Kidney epithelial cell (primary cell): ENCODE measurements at regions not wholly inside any gene's neighbourhood (a gene's known extent, or its start where the extent isn't known, plus 50 kb on each side); places are given as distances from the start of the nearest gene placed in this dataset.
"Not testable (repeated sequence)": the region's sequence is repeated elsewhere in the genome, so short reads cannot be mapped to it uniquely, and the experiment has no call there.

ENCODE experiments used
- DNase-seq: peaks from one replicate; pipeline ENCODE4 v3.0.0-alpha.2; 2010; ENCODE audit warnings: low read depth
- H3K27me3 ChIP-seq: 2 replicates; pipeline ENCODE4 v1.6.0; 2011; ENCODE audit warnings: low read length; ENCODE audit not compliant: control insufficient read depth, insufficient read depth
- H3K36me3 ChIP-seq: 2 replicates; pipeline ENCODE4 v1.5.1; 2011; ENCODE audit warnings: low read length; ENCODE audit not compliant: control insufficient read depth, insufficient read depth
- H3K4me3 ChIP-seq: 2 replicates; pipeline ENCODE4 v1.5.1; 2011; ENCODE audit warnings: low read depth, mild to moderate bottlenecking, control low read depth, low read length
- CTCF ChIP-seq: IDR thresholded peaks from 2 replicates; pipeline ENCODE4 v1.5.1; 2011; ENCODE audit warnings: mild to moderate bottlenecking, moderate library complexity, low read length, control low read depth, inconsistent platforms; ENCODE audit not compliant: insufficient read depth, poor library complexity, severe bottlenecking

GRCh38 chr10:21359202-21359601, 166.3 kb downstream of the SKIDA1 start:
- Histone ChIP-seq H3K36me3 (no peaks in the 10 kb centered on the region), H3K27me3 (no peaks in the 10 kb centered on the region), H3K4me3 (no peak overlapping the region)
- no peak for DNase-seq
- TF ChIP-seq CTCF, result no peak

GRCh38 chr10:21355591-21356011, 169.9 kb downstream of the SKIDA1 start:
- DNase-seq, result no peak
- no peaks in the 10 kb centered on the region for H3K27me3 ChIP-seq
- no peak overlapping the region for H3K4me3 ChIP-seq
- TF ChIP-seq CTCF, result no peak
- H3K36me3 ChIP-seq, result no peaks in the 10 kb centered on the region

GRCh38 chr10:21352886-21353285, 172.6 kb downstream of the SKIDA1 start:
- no peak for DNase-seq
- no peaks in the 10 kb centered on the region for H3K36me3 ChIP-seq
- no peak for TF ChIP-seq CTCF
- H3K27me3 ChIP-seq, result no peaks in the 10 kb centered on the region
- H3K4me3 ChIP-seq, result no peak overlapping the region

- not testable (repeated sequence) for H3K36me3 ChIP-seq, DNase-seq
Observed at GRCh38 chr10:21351594-21351993, 173.9 kb downstream of the SKIDA1 start.

GRCh38 chr10:21349912-21350286, 175.6 kb downstream of the SKIDA1 start:
- DNase-seq, result no peak
- TF ChIP-seq CTCF, result no peak

More at GRCh38 chr10:21351594-21351993, 173.9 kb downstream of the SKIDA1 start:
- H3K4me3 ChIP-seq, H3K27me3 ChIP-seq: not testable (repeated sequence)

GRCh38 chr10:21347785-21348170, 177.7 kb downstream of the SKIDA1 start:
- Histone ChIP-seq H3K27me3 (no peaks in the 10 kb centered on the region), H3K36me3 (no peaks in the 10 kb centered on the region), H3K4me3 (no peak overlapping the region)
- no peak for TF ChIP-seq CTCF
- DNase-seq, result no peak

More at GRCh38 chr10:21349912-21350286, 175.6 kb downstream of the SKIDA1 start:
- H3K4me3 ChIP-seq, result no peak overlapping the region
- H3K36me3 ChIP-seq, result no peaks in the 10 kb centered on the region
- H3K27me3 ChIP-seq, result no peaks in the 10 kb centered on the region
